ENCODE measurements at regions not wholly inside any gene's neighbourhood (a gene's known extent, or its start where the extent isn't known, plus 50 kb on each side); places are given as distances from the start of the nearest gene placed in this dataset.

GRCh38 chr6:144666781-144667180, 381.6 kb downstream of the UTRN start:
- H3K14ac ChIP-seq (ENCODE audit: insufficient read length), result no peak overlapping the region
- H3K23ac ChIP-seq (ENCODE audit: insufficient read length), result no peak overlapping the region
- no peak overlapping the region for H3K4me3 ChIP-seq (ENCODE audit: extremely low read depth in 1 of 4, insufficient read depth in 2 of 4, low read depth in 3 of 4, low read length in 4 of 4)
- no peaks in the 10 kb centered on the region for H4K20me1 ChIP-seq (replicated peaks in 1 of 2; ENCODE audit: control insufficient read depth in 1 of 2, insufficient read depth in 2 of 2, low read length in 2 of 2)
- H2AFZ ChIP-seq (ENCODE audit: low read length), result no peak overlapping the region
- TF ChIP-seq, protein P1, sequence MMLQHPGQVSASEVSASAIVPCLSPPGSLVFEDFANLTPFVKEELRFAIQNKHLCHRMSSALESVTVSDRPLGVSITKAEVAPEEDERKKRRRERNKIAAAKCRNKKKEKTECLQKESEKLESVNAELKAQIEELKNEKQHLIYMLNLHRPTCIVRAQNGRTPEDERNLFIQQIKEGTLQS (IDR thresholded peaks at IDR 0.05; ENCODE audit: insufficient read depth, low read depth, low read length), result no peak
- TF ChIP-seq CHD1 (IDR thresholded peaks at IDR 0.05; ENCODE audit: low read depth, low read length) (no peak), BCL11A (IDR thresholded peaks at IDR 0.05; ENCODE audit: low read depth in 2 of 2, low read length in 2 of 2) (no peak)
- H4K8ac ChIP-seq (ENCODE audit: extremely low read depth, insufficient read depth, low read length), result no peak overlapping the region
- no peak overlapping the region for H2AK5ac ChIP-seq (ENCODE audit: low read depth, low read length)
- no peaks in the 10 kb centered on the region for H3K27me3 ChIP-seq (replicated peaks in 1 of 4; ENCODE audit: control insufficient read depth in 3 of 4, extremely low read depth in 1 of 4, insufficient read depth in 3 of 4, low read length in 3 of 4)
- H3K23me2 ChIP-seq (ENCODE audit: low read depth, low read length), result no peaks in the 10 kb centered on the region
- DNase-seq (ENCODE audit: low read depth in 1 of 2, low spot score in 2 of 2), result no peak
- no peak overlapping the region for H3K9ac ChIP-seq (replicated peaks in 1 of 4; ENCODE audit: extremely low read depth in 1 of 4, low read depth in 3 of 4, low read length in 3 of 4)
- H3K9me3 ChIP-seq (ENCODE audit: insufficient read depth in 2 of 2, low read depth in 1 of 2, low read length in 1 of 2), result 0 out of 4 replicates have a peak, but pooled peaks cover 0 to 2% of the 10 kb centered on the region in 2 experiments
- CTCF ChIA-PET (ENCODE audit: partially characterized antibody), result interaction anchor here (0.7 kb wide), 1 partner anchor 190 kb away, joined by 5 read pairs; no protein-coding TSS in a partner anchor
- peaks cover 0 to 13% (median 5%) of the 10 kb centered on the region in 4 experiments; a peak in 5 of 7 replicates for H3K4me1 ChIP-seq (replicated peaks in 1 of 4; ENCODE audit: control insufficient read depth in 3 of 4, insufficient read depth in 4 of 4, low read length in 3 of 4)
- no peak overlapping the region for H2BK5ac ChIP-seq (ENCODE audit: low read depth, low read length)
- H3K79me1 ChIP-seq (ENCODE audit: low read depth, low read length), result no peaks in the 10 kb centered on the region
- H4K5ac ChIP-seq (ENCODE audit: insufficient read length, low read depth, low read length), result no peak overlapping the region
- no peak overlapping the region for H2BK12ac ChIP-seq (ENCODE audit: low read depth, low read length)
- no peak overlapping the region for H3K27ac ChIP-seq (ENCODE audit: low read depth, low read length)
- H2BK120ac ChIP-seq (replicated peaks; ENCODE audit: low read depth, low read length), result no peak overlapping the region
- H3K4me2 ChIP-seq (ENCODE audit: insufficient read depth in 1 of 2, low read depth in 2 of 2, low read length in 2 of 2), result no peak overlapping the region
- H2BK20ac ChIP-seq (ENCODE audit: low read length), result no peak overlapping the region
- no peak overlapping the region for H3K56ac ChIP-seq (replicated peaks; ENCODE audit: insufficient read length, low read depth, low read length)
- peaks cover 0 to 2% (median 0%) of the 10 kb centered on the region in 4 experiments; a peak in 1 of 8 replicates for H3K36me3 ChIP-seq (ENCODE audit: control insufficient read depth in 2 of 4, insufficient read depth in 4 of 4, low read length in 3 of 4)
- POLR2A ChIA-PET (ENCODE audit: partially characterized antibody), result no interaction called here
- no peak for FAIRE-seq
- H2BK15ac ChIP-seq (ENCODE audit: low read length), result no peak overlapping the region
- WGBS, 2 experiments (ENCODE audit: extremely low coverage in 1 of 2, insufficient coverage in 1 of 2, insufficient read length in 1 of 2, insufficient replicate concordance in 2 of 2, low coverage in 1 of 2, low lambda C conversion rate in 2 of 2, missing lambda C conversion rate in 1 of 2), result 84% methylated on average over 6 of the region's 6 CpGs; no CpG with 5 or more reads in 1 of the 2 experiments
- H3K79me2 ChIP-seq (ENCODE audit: control insufficient read depth in 1 of 2, insufficient read depth in 2 of 2, low read length in 2 of 2), result peaks cover 0 to 64% of the 10 kb centered on the region in 2 experiments; a peak in 2 of 4 replicates
- H3K18ac ChIP-seq (ENCODE audit: extremely low read depth, low read length), result no peak overlapping the region
- H4K91ac ChIP-seq (replicated peaks; ENCODE audit: insufficient read length, low read length), result no peak overlapping the region
- no peak overlapping the region for H3K4ac ChIP-seq (replicated peaks; ENCODE audit: insufficient read length, low read depth, low read length)

Measured in H1 (cell line).